GM12878 (cell line): ENCODE measurements at regions not wholly inside any gene's neighbourhood (a gene's known extent, or its start where the extent isn't known, plus 50 kb on each side); places are given as distances from the start of the nearest gene placed in this dataset.

Experiments used
- ATAC-seq: fragments of 200-7000 bp; cut with Tn5 transposase; 3 replicates; pipeline ENCODE4 v1.9.1; 2020; ENCODE audit warnings: mild to moderate bottlenecking, moderate library complexity
- BruUV-seq: library from RNA; stranded (reverse); fragments of 400-500 nt; replicated peaks from 2 replicates; lab custom pipeline; 2021; lab: Mats Ljungman, UMichigan
- CTCF ChIA-PET: fragments of 300-600 bp; sonication (Branson Sonifier 250); formaldehyde crosslinking; extraction: SDS; loops from one replicate; lab custom pipeline; 2021; ENCODE audit warnings: inconsistent platforms; lab: Yijun Ruan, JAX
- POLR2A ChIA-PET: fragments of 350-600 bp; formaldehyde crosslinking; extraction: SDS; loops from one replicate; lab custom pipeline; 2021; ENCODE audit warnings: inconsistent platforms; lab: Charles Lee
- RAD21 ChIA-PET: fragments of 300-600 bp; sonication (Branson Sonifier 250); formaldehyde crosslinking; loops from one replicate; lab custom pipeline; 2023; ENCODE audit warnings: antibody characterized with exemption; ENCODE audit not compliant: unreplicated experiment; lab: Charles Lee
- SMC1A ChIA-PET: fragments of 300-600 bp; sonication (Branson Sonifier 250); formaldehyde crosslinking; loops from one replicate; lab custom pipeline; 2023; ENCODE audit not compliant: unreplicated experiment, uncharacterized antibody; lab: Charles Lee
- DNase-seq: peaks from one replicate; pipeline ENCODE4 v3.0.0-alpha.2; 2011; ENCODE audit warnings: low read depth, low spot score
- FAIRE-seq: peaks from 3 replicates; lab custom pipeline; 2011; peaks lifted over from hg19 to GRCh38; lab: Jason Lieb, UNC
- H2AFZ ChIP-seq: 2 replicates; pipeline ENCODE4 v1.6.0; 2011; ENCODE audit warnings: low read depth, low read length, control low read depth; ENCODE audit not compliant: control insufficient read depth
- H3K27ac ChIP-seq: 2 replicates; pipeline ENCODE4 v1.5.1; 2011; ENCODE audit warnings: control low read depth; ENCODE audit not compliant: control insufficient read depth, insufficient read depth
- H3K27me3 ChIP-seq, 2 experiments: replicated peaks in 1 of 2; 2 replicates each; pipeline versions ENCODE4 v1.6.0 to v1.6.1; 2011; ENCODE audit warnings: low read length in 1 of 2; ENCODE audit not compliant: control insufficient read depth in 2 of 2, insufficient read depth in 2 of 2
- H3K36me3 ChIP-seq, 2 experiments: 2 replicates each; pipeline ENCODE4 v1.5.1; 2011; ENCODE audit warnings: low read length in 1 of 2; ENCODE audit not compliant: control insufficient read depth in 2 of 2, insufficient read depth in 2 of 2
- H3K4me1 ChIP-seq: 2 replicates; pipeline ENCODE4 v1.6.1; 2011; ENCODE audit warnings: mild to moderate bottlenecking, low read length, moderate library complexity, mixed read lengths; ENCODE audit not compliant: control insufficient read depth, insufficient read depth
- H3K4me2 ChIP-seq: 2 replicates; pipeline ENCODE4 v1.6.0; 2011; ENCODE audit warnings: control low read depth; ENCODE audit not compliant: control insufficient read depth, insufficient read depth
- H3K4me3 ChIP-seq: fragments of 200-600 bp; sonication (generic); 2 replicates; pipeline ENCODE4 v1.5.1; 2016
- H3K79me2 ChIP-seq: 2 replicates; pipeline ENCODE4 v1.6.0; 2011; ENCODE audit warnings: low read length; ENCODE audit not compliant: control insufficient read depth, insufficient read depth
- H3K9ac ChIP-seq: 2 replicates; pipeline ENCODE4 v1.8.0; 2011; ENCODE audit warnings: low read length, control low read depth, mixed read lengths; ENCODE audit not compliant: control insufficient read depth, insufficient read depth
- H3K9me3 ChIP-seq: replicated peaks from 3 replicates; pipeline ENCODE4 v1.5.1; 2011; ENCODE audit warnings: mild to moderate bottlenecking, low read length; ENCODE audit not compliant: control insufficient read depth, insufficient read depth
- H4K20me1 ChIP-seq: 2 replicates; pipeline ENCODE4 v1.6.0; 2011; ENCODE audit not compliant: control insufficient read depth, insufficient read depth
- BCL3 ChIP-seq: IDR thresholded peaks from 2 replicates; pipeline ENCODE4 v1.6.1; 2011; ENCODE audit warnings: borderline replicate concordance, low read depth, mild to moderate bottlenecking, moderate library complexity, low read length; ENCODE audit not compliant: insufficient read depth, poor library complexity, severe bottlenecking
- CREB1 ChIP-seq: IDR thresholded peaks from 2 replicates; pipeline ENCODE4 v1.6.1; 2012; ENCODE audit warnings: low read depth, mild to moderate bottlenecking, inconsistent platforms
- EP300 ChIP-seq, 2 experiments: fragments of 150-350 bp in 1 of 2; IDR thresholded peaks; 2 replicates each; pipeline ENCODE4 v1.6.1; 2011 to 2012; ENCODE audit warnings: low read depth in 2 of 2, low read length in 2 of 2, borderline replicate concordance in 1 of 2, improper control_type of control experiment in 1 of 2, inconsistent platforms in 1 of 2; ENCODE audit not compliant: control insufficient read depth in 1 of 2
- HDAC2 ChIP-seq: fragments of 200-600 bp; sonication (generic); IDR thresholded peaks from 2 replicates; pipeline ENCODE4 v1.6.1; 2017
- IKZF2 ChIP-seq, 2 experiments: fragments of 450-650 bp; IDR thresholded peaks; 2 replicates each; pipeline ENCODE4 v1.6.1; 2017; ENCODE audit warnings: mild to moderate bottlenecking in 2 of 2, moderate library complexity in 2 of 2
- MYC ChIP-seq: IDR thresholded peaks from 2 replicates; pipeline ENCODE4 v1.6.1; 2011; ENCODE audit warnings: mild to moderate bottlenecking, low read length, moderate library complexity, inconsistent platforms; ENCODE audit not compliant: insufficient read depth, insufficient replicate concordance, insufficient read length, severe bottlenecking
- NRF1 ChIP-seq: conservative IDR thresholded peaks from 2 replicates; pipeline ENCODE4 v1.6.1; 2011; ENCODE audit warnings: mild to moderate bottlenecking, low read depth, low read length, improper control_type of control experiment
- SP1 ChIP-seq: IDR thresholded peaks from one replicate; pipeline ENCODE4 v1.6.1; 2011; ENCODE audit warnings: low read depth, low read length
- ZNF384 ChIP-seq: IDR thresholded peaks from 2 replicates; pipeline ENCODE4 v1.6.1; 2012; ENCODE audit warnings: low read depth, mild to moderate bottlenecking, low read length, improper control_type of control experiment, borderline replicate concordance
- ZNF592 ChIP-seq: fragments of 450-650 bp; IDR thresholded peaks from 2 replicates; pipeline ENCODE4 v1.6.1; 2017; ENCODE audit warnings: mild to moderate bottlenecking, moderate library complexity
- WGBS: methylation state at CpG from one replicate; pipeline ENCODE4 v1.1.6; 2016; ENCODE audit warnings: low lambda C conversion rate; ENCODE audit not compliant: insufficient replicate concordance, insufficient coverage; ENCODE audit errors: missing lambda C conversion rate; 5-methylcytosine and 5-hydroxymethylcytosine counted together
- in situ Hi-C: fragments of 300-500 bp; cut with MboI; formaldehyde crosslinking; loops from 9 replicates; pipeline ENCODE4 v1.14.3; 2018; ENCODE audit warnings: mixed read lengths
- intact Hi-C: fragments of 100-400 bp; cut with micrococcal nuclease; formaldehyde crosslinking; loops from one replicate; pipeline ENCODE4 v1.14.2; 2022; ENCODE audit not compliant: unreplicated experiment
- TF ChIP-seq, protein P1 (sequence below): fragments of 450-650 bp; IDR thresholded peaks from 2 replicates; pipeline ENCODE4 v1.6.1; 2017; ENCODE audit warnings: low read depth, mild to moderate bottlenecking, moderate library complexity

DNA sequence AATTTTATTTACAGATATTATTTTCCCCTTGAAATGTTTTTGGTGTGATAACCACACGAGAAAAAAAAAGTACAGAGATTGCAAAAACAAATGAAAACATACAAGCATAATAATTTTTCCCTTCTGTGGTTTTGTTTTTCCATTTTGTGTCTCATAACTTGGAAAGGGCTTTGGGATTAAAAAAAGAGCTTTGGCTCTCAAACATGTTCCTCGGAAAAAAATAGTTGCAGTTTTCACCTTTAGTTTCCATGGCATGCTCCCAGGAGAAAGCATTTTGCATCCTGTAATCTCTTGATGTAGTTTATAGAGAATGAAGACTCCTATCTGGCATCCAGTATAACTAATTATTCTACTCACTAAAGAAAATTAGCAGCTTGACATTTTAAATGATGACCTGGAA lies 362.1 kb upstream of the PDGFD start:
- no peaks in the 10 kb centered on the region for H3K9me3 ChIP-seq
- intact Hi-C loops (no loop called here), in situ Hi-C loops (no loop called here)
- no peak overlapping the region for H3K4me2 ChIP-seq
- SMC1A ChIA-PET = no interaction called here
- FAIRE-seq = no peak
- no peaks in the 10 kb centered on the region for H3K79me2 ChIP-seq
- no peaks in the 10 kb centered on the region for H4K20me1 ChIP-seq
- RAD21 ChIA-PET = no interaction called here
- TF ChIP-seq HDAC2 (no peak), CREB1 (no peak), SP1 (no peak), IKZF2 (IDR thresholded peaks at IDR 0.05) (no peak), BCL3 (no peak), EP300 (IDR thresholded peaks at IDR 0.05; ENCODE audit: borderline replicate concordance in 1 of 2, control insufficient read depth in 1 of 2, low read depth in 2 of 2, low read length in 2 of 2) (no peak), ZNF384 (no peak), MYC (no peak), ZNF592 (no peak), NRF1 (no peak)
- TF ChIP-seq, protein P1, sequence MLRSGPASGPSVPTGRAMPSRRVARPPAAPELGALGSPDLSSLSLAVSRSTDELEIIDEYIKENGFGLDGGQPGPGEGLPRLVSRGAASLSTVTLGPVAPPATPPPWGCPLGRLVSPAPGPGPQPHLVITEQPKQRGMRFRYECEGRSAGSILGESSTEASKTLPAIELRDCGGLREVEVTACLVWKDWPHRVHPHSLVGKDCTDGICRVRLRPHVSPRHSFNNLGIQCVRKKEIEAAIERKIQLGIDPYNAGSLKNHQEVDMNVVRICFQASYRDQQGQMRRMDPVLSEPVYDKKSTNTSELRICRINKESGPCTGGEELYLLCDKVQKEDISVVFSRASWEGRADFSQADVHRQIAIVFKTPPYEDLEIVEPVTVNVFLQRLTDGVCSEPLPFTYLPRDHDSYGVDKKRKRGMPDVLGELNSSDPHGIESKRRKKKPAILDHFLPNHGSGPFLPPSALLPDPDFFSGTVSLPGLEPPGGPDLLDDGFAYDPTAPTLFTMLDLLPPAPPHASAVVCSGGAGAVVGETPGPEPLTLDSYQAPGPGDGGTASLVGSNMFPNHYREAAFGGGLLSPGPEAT = no peak
- TF ChIP-seq, all 136 proteins: peak for 0
- Histone ChIP-seq H3K27ac (no peak overlapping the region), H3K4me1 (no peaks in the 10 kb centered on the region), H3K9ac (no peak overlapping the region), H3K36me3 (no peaks in the 10 kb centered on the region), H3K27me3 (no peaks in the 10 kb centered on the region), H3K4me3 (no peak overlapping the region), H2AFZ (no peak overlapping the region)
- no peak for ATAC-seq
- ChIA-PET POLR2A (no interaction called here), CTCF (no interaction called here)
- DNase-seq = no peak
- BruUV-seq = no TSS peak
- WGBS = 0% methylated on average over 2 of the region's 2 CpGs
